Activated B cell treated with CpG ODN at 0.5 μM for 24 hours (primary cell): ENCODE measurements at regions not wholly inside any gene's neighbourhood (a gene's known extent, or its start where the extent isn't known, plus 50 kb on each side); places are given as distances from the start of the nearest gene placed in this dataset.

Experiments
- ATAC-seq: fragments of 200-7000 bp; cut with Tn5 transposase; one replicate; pipeline ENCODE4 v1.10.0; 2021; ENCODE audit warnings: low read depth, mild to moderate bottlenecking, moderate library complexity
- CTCF ChIA-PET: fragments of 350-600 bp; sonication (Branson Sonifier 250); formaldehyde crosslinking; loops from one replicate; lab custom pipeline; 2021; ENCODE audit warnings: antibody characterized with exemption; lab: Charles Lee
- POLR2A ChIA-PET: fragments of 350-600 bp; sonication (Branson Sonifier 250); formaldehyde crosslinking; loops from one replicate; lab custom pipeline; 2021; ENCODE audit warnings: antibody characterized with exemption; lab: Charles Lee
- DNase-seq: peaks from one replicate; pipeline ENCODE4 v3.0.0; 2022
- H3K27ac Mint-ChIP-seq: one replicate; pipeline ENCODE4 v1.8.0; 2020; ENCODE audit warnings: mixed read lengths
- H3K27me3 Mint-ChIP-seq: one replicate; pipeline ENCODE4 v1.8.0; 2021; ENCODE audit warnings: mixed read lengths
- H3K36me3 Mint-ChIP-seq: one replicate; pipeline ENCODE4 v1.8.0; 2021; ENCODE audit warnings: low read depth, mixed read lengths
- H3K4me1 Mint-ChIP-seq: one replicate; pipeline ENCODE4 v1.8.0; 2021; ENCODE audit warnings: mixed read lengths
- H3K4me3 Mint-ChIP-seq: one replicate; pipeline ENCODE4 v1.8.0; 2020; ENCODE audit warnings: mild to moderate bottlenecking, mixed read lengths
- H3K9me3 Mint-ChIP-seq: one replicate; pipeline ENCODE4 v1.8.0; 2020; ENCODE audit warnings: mixed read lengths
- CTCF ChIP-seq: fragments of 200-600 bp; IDR thresholded peaks from one replicate; pipeline ENCODE4 v1.8.0; 2022; ENCODE audit warnings: antibody characterized with exemption, mild to moderate bottlenecking
- intact Hi-C: fragments of 100-400 bp; cut with micrococcal nuclease; formaldehyde crosslinking; loops from one replicate; pipeline ENCODE4 v1.15.1; 2024

- no peak for TF ChIP-seq CTCF
- ATAC-seq (no peak), DNase-seq (no peak)
- H3K9me3 Mint-ChIP-seq = no peaks in the 10 kb centered on the region
- no peak overlapping the region for H3K4me3 Mint-ChIP-seq
- intact Hi-C loops = no loop called here
- no peaks in the 10 kb centered on the region for H3K4me1 Mint-ChIP-seq
- CTCF ChIA-PET = interaction anchor here (1.0 to 1.2 kb wide), 2 partner anchors 11 to 284 kb away, joined by 3 to 4 read pairs; no protein-coding TSS in a partner anchor
- H3K36me3 Mint-ChIP-seq = no peaks in the 10 kb centered on the region
- peaks cover 36% of the 10 kb centered on the region for H3K27me3 Mint-ChIP-seq
- POLR2A ChIA-PET = no interaction called here
- H3K27ac Mint-ChIP-seq = no peak overlapping the region
Observed at GRCh38 chr11:43567396-43567975, 113.1 kb upstream of the HSD17B12 start.

- CTCF ChIA-PET = no interaction called here
- H3K27ac Mint-ChIP-seq = no peak overlapping the region
- intact Hi-C loops = no loop called here
Observed at GRCh38 chr11:43573233-43573632, 107.3 kb upstream of the HSD17B12 start.

GRCh38 chr11:43573873-43574272, 106.7 kb upstream of the HSD17B12 start:
- no peak overlapping the region for H3K4me3 Mint-ChIP-seq
- ChIA-PET POLR2A (no interaction called here), CTCF (no interaction called here)
- H3K27me3 Mint-ChIP-seq = peaks cover 73% of the 10 kb centered on the region
- peaks cover 4% of the 10 kb centered on the region for H3K9me3 Mint-ChIP-seq
- peaks cover 14% of the 10 kb centered on the region for H3K4me1 Mint-ChIP-seq
- no peak for TF ChIP-seq CTCF
- no peaks in the 10 kb centered on the region for H3K36me3 Mint-ChIP-seq
- ATAC-seq = no peak
- intact Hi-C loops = no loop called here
- H3K27ac Mint-ChIP-seq = no peak overlapping the region
- no peak for DNase-seq

More at GRCh38 chr11:43573233-43573632, 107.3 kb upstream of the HSD17B12 start:
- peaks cover 10% of the 10 kb centered on the region for H3K4me1 Mint-ChIP-seq
- no peak for TF ChIP-seq CTCF
- no peak overlapping the region for H3K4me3 Mint-ChIP-seq
- ATAC-seq = no peak
- POLR2A ChIA-PET = no interaction called here
- no peak for DNase-seq
- peaks cover 4% of the 10 kb centered on the region for H3K9me3 Mint-ChIP-seq
- H3K36me3 Mint-ChIP-seq = no peaks in the 10 kb centered on the region
- peaks cover 72% of the 10 kb centered on the region for H3K27me3 Mint-ChIP-seq

GRCh38 chr11:43574411-43574810, 106.1 kb upstream of the HSD17B12 start:
- H3K27me3 Mint-ChIP-seq = peaks cover 69% of the 10 kb centered on the region
- H3K27ac Mint-ChIP-seq = no peak overlapping the region
- intact Hi-C loops = no loop called here
- peaks cover 4% of the 10 kb centered on the region for H3K9me3 Mint-ChIP-seq
- ATAC-seq (no peak), DNase-seq (no peak)
- no peaks in the 10 kb centered on the region for H3K36me3 Mint-ChIP-seq
- CTCF ChIA-PET = no interaction called here
- H3K4me3 Mint-ChIP-seq = no peak overlapping the region
- TF ChIP-seq CTCF = no peak
- POLR2A ChIA-PET = no interaction called here
- H3K4me1 Mint-ChIP-seq = peaks cover 16% of the 10 kb centered on the region

- intact Hi-C loops = loop anchor here (5.0 kb wide), 1 partner anchor 67 kb away; no protein-coding TSS in a partner anchor
- Mint-ChIP-seq H3K27ac (no peak overlapping the region), H3K4me1 (peaks cover 22% of the 10 kb centered on the region), H3K27me3 (peaks cover 67% of the 10 kb centered on the region), H3K9me3 (peaks cover 4% of the 10 kb centered on the region), H3K36me3 (no peaks in the 10 kb centered on the region), H3K4me3 (no peak overlapping the region)
- CTCF ChIA-PET = interaction anchor here (1.1 kb wide), 1 partner anchor 10 kb away, joined by 3 read pairs; no protein-coding TSS in a partner anchor
- POLR2A ChIA-PET = no interaction called here
- TF ChIP-seq CTCF = no peak
- DNase-seq (no peak), ATAC-seq (no peak)
Observed at GRCh38 chr11:43574949-43575912, 105.3 kb upstream of the HSD17B12 start.
